Spleen (tissue), 7 donors: ENCODE measurements at regions not wholly inside any gene's neighbourhood (a gene's known extent, or its start where the extent isn't known, plus 50 kb on each side); places are given as distances from the start of the nearest gene placed in this dataset.

ENCODE experiments used
- POLR2A ChIP-seq, 3 donors: fragments of 450-650 bp; IDR thresholded peaks; one replicate each; pipeline ENCODE4 v1.5.1; 2017; ENCODE audit warnings: antibody characterized with exemption in 3 of 3, mild to moderate bottlenecking in 1 of 3
- TF ChIP-seq, protein P1 (sequence below), 11 experiments: fragments of 200-600 bp in 7 of 11; fragments of 450-650 bp in 4 of 11; sonication (generic) in 4 of 11; IDR thresholded peaks in 8 of 11; conservative IDR thresholded peaks in 3 of 11; 1 replicate in 7 of 11; 2 replicates in 4 of 11; pipeline versions ENCODE4 v1.4.0 to v1.8.0; 2016 to 2021; ENCODE audit warnings: antibody characterized with exemption in 11 of 11, inconsistent platforms in 4 of 11, mild to moderate bottlenecking in 1 of 11
- donor health status: DM: no; HTN: no; CAD: no; lungs with moderate emphysema.
- donor health status: DM: no; HTN: no; CAD: no.
- donor health status: DM: no; HTN: no; CAD: no.

DNA sequence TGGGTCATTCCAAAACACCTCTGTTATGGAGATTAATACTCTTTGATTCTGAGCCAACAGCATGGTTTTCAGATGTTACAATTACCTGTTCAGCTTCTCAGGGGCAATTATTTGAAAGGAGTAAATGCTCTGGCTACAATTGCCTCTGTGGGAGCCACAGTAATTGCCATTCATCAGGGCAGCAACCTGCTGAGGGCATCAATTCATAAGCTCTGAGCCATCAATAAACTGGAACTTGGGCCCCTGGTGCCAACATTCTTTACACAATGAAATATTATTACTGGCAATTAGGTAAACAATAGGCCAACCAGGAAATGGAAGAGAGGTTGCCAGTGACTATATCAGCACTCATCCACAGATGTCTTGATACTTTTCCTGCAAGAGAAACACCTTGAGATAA is 660.8 kb downstream of the MECOM start:
- TF ChIP-seq, protein P1, sequence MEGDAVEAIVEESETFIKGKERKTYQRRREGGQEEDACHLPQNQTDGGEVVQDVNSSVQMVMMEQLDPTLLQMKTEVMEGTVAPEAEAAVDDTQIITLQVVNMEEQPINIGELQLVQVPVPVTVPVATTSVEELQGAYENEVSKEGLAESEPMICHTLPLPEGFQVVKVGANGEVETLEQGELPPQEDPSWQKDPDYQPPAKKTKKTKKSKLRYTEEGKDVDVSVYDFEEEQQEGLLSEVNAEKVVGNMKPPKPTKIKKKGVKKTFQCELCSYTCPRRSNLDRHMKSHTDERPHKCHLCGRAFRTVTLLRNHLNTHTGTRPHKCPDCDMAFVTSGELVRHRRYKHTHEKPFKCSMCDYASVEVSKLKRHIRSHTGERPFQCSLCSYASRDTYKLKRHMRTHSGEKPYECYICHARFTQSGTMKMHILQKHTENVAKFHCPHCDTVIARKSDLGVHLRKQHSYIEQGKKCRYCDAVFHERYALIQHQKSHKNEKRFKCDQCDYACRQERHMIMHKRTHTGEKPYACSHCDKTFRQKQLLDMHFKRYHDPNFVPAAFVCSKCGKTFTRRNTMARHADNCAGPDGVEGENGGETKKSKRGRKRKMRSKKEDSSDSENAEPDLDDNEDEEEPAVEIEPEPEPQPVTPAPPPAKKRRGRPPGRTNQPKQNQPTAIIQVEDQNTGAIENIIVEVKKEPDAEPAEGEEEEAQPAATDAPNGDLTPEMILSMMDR (IDR thresholded peaks at IDR 0.05 in 8 of 11, conservative IDR thresholded peaks at IDR 0.05 in 3 of 11): no peak
- TF ChIP-seq POLR2A (IDR thresholded peaks at IDR 0.05): no peak
